ENCODE measurements at regions not wholly inside any gene's neighbourhood (a gene's known extent, or its start where the extent isn't known, plus 50 kb on each side); places are given as distances from the start of the nearest gene placed in this dataset.

- no peak for TF ChIP-seq CTCF (IDR thresholded peaks at IDR 0.05; ENCODE audit: insufficient read depth, missing control alignments)
- FAIRE-seq: no peak
- DNase-seq (ENCODE audit: insufficient read length, low spot score): no peak
These were observed 61.7 kb upstream of the ZMIZ1 start for GRCh38 chr10:79007018-79007417.

DNA sequence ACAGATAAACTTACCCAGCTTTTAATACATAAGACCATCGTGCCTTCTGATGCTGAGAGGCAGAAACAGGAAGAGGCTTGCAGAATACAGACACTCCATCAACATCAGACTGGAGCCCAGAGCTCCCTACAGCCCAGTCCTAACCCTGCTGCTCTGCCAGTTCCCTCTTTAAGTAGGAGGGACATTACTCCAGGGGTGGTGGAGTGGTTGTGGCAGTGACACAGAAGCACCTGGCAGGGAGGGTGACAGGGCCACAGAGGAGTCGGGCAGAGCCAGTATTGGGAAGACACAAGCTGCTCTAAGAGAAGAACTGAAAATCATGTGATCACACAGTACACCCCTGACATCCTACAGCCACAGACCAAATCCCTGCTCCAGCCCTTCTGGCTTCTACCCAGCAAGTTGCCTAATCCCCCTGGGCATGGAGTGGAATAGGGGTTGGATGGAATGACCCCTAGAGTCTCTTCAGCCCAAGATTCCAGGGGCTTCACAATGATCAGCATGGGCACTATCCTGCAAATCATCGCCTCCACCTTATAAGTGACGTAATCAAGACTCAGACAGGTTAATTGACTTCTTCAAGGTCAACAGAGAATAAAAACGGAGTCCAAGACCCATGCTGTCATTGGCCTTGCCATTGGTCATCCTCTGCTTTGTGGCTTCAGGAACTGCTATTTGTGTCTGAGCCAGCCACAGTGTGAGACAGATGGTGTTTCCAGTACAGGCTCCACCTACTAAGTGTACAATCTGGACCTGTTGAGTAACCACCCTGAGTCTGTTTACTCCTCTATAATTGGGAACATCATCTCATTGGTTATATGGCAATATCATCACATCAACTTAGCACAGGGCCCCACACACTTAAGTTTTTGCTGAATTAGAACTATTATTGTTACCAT lies 61.1 kb upstream of the ZMIZ1 start:
- no peak for TF ChIP-seq CTCF (IDR thresholded peaks at IDR 0.05; ENCODE audit: insufficient read depth, missing control alignments)
- FAIRE-seq (no peak), DNase-seq (ENCODE audit: insufficient read length, low spot score) (no peak)

DNA sequence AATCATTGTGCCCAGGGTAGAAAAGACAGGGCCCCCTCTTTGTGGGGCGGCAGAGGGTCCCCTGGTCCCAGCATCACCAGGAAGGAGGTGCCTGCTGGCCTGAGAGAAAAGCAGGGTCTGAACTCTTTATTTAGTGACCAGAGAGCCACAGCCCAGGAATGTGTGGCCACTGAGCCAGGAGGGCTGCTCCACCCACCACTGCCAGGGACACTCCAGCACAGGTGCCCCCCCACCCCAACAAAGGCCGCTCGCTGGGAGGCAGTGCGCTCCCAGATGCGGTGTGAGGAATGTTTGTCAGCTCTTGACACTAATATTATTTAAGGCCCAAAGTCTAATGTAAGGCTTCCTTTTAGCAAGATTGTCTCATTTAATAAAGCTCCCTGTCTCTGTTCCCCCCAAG lies 59.6 kb upstream of the ZMIZ1 start:
- no peak for FAIRE-seq
- no peak for TF ChIP-seq CTCF (IDR thresholded peaks at IDR 0.05; ENCODE audit: insufficient read depth, missing control alignments)
- DNase-seq (ENCODE audit: insufficient read length, low spot score): no peak

GRCh38 chr10:79012567-79012966 lies 56.2 kb upstream of the ZMIZ1 start:
- no peak for FAIRE-seq
- no peak for TF ChIP-seq CTCF (IDR thresholded peaks at IDR 0.05; ENCODE audit: insufficient read depth, missing control alignments)
- DNase-seq (ENCODE audit: insufficient read length, low spot score): no peak

DNA sequence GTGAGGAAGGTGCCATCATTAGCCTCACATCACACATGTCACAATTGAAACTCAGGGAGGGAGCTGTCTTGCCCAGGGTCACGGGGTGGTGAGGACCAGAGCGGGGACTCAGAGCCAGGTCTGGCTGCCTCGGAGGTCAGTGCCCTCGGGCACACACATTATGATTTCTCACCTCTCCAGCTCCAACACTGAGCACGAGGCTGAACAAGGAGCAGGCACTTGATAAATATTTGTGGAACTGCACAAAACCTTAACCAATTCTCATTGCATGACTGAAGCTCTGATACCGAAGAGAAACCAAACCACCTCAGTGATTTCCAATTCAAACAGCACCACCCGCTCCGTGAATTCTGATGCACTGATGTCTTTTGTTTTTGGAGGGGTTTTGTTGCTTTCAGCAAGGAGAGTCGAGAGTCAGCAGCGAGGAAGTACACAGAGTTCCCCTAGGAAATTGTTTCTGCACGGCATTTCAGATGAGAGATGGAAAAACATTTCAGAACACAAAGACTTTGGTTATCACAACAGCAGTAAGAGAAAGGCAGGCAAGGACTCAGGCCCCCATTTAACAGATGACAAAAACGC lies 55.3 kb upstream of the ZMIZ1 start:
- DNase-seq (ENCODE audit: insufficient read length, low spot score) (no peak), FAIRE-seq (no peak)
- TF ChIP-seq CTCF (IDR thresholded peaks at IDR 0.05; ENCODE audit: insufficient read depth, missing control alignments): no peak

- TF ChIP-seq CTCF (IDR thresholded peaks at IDR 0.05; ENCODE audit: insufficient read depth, missing control alignments): no peak
- no peak for FAIRE-seq
These were observed 54.0 kb upstream of the ZMIZ1 start for GRCh38 chr10:79014796-79015195.

More at GRCh38 chr10:79014796-79015195, 54.0 kb upstream of the ZMIZ1 start:
- no peak for DNase-seq (ENCODE audit: insufficient read length, low spot score)

Data from D721Med (cell line).